ENCODE measurements at regions not wholly inside any gene's neighbourhood (a gene's known extent, or its start where the extent isn't known, plus 50 kb on each side); places are given as distances from the start of the nearest gene placed in this dataset.
"Not testable (repeated sequence)": the region's sequence is repeated elsewhere in the genome, so short reads cannot be mapped to it uniquely, and the experiment has no call there.

DNA sequence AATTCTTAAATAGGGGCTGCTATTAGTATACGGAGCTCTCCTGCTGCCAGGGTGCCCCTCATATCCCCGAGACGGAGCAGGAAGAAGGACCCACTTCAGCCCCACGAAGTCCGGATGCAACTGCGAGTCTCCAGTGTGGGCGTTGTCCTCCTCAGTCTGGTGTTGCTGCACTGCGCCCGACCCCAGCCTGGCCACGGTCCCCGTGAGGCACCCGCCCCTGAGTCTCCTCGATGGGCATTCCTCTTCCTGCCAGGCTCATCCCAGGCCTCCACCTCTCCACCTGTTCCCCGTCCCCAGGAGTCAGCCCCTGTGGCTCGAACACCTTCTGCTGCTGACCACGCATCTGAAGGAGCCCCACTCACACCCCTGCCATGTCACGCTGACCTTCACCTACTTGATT lies 68.1 kb upstream of the SFSWAP start:
- no peak for DNase-seq

DNA sequence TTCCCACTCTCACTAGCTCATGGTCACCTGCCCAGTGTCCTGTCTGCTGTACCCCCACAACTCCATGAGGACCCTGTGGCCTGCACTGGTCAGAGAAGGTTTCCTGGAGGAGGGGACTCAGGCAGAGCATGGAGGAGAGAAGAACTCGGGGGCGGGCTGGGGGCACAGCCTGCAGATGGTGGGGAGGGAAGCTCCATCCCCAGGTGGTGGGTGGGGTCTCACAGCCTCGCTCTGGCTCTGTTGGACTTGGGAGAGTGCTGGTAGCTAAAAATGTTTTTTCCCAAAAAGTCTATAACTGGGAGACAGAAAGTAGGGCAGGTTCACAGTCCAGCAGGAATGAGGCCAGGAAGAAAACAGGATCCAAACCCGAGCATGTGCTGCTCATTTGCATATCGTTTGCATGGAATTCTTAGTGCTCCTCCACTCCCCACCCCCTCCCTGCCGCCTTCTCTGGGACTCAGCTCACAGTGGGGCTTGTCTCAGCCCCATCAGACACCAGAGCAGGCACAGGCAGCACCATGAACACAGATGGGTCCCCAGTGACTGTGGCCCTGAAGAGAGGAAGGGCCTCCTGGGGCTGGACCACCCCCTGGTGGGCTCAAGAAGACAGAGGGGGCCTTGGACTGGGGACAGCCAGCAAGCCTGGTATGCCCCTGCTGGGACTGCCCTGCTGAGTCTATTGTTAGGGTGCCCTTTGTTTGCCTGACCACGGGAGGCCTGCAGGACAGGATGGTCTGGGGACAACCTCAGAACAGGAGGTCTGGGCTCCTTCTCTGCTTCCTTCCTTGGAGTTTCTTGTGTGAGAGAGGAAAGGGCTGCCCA lies 67.0 kb upstream of the SFSWAP start:
- DNase-seq: no peak

DNA sequence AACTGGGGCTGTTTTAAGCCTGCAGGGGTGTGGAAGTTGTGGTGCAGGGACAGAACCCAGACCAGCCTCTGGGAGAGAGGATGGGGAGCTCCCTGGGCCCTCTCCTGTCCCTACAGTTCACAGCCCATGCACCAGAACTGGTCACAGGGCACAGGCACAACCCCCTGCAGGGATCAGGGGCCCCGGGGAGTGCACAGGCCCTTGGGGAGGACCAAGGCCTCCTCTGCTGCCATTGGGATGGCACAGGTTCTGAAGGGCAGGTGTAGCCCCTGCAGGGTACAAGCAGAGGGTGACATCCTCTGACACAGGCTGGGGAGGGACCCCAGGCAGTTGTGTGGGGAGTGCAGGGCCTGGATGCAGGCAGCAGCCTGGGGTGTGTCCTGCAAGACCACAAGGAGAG lies 66.4 kb upstream of the SFSWAP start:
- DNase-seq: no peak

DNA sequence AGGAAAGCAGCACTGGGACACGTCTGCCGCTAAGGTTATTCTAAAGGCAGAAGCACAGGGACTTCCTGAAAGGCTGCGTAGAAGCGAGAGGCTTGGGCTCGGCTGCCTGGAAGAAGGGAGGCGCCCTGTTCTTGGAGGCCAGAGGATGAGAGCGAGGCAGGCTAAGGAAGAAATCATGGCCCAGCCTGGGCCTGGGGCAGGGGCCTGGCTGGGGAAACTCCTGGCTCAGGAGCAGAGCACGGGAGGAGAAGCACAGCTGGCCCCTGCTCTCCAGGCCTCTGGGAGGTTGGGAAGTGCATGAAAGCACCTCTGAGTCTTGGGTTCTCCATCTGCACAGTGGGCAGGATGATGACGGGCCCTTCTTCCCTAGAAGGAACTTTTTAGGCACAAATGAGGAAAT lies 66.0 kb upstream of the SFSWAP start:
- DNase-seq: not testable (repeated sequence)

DNA sequence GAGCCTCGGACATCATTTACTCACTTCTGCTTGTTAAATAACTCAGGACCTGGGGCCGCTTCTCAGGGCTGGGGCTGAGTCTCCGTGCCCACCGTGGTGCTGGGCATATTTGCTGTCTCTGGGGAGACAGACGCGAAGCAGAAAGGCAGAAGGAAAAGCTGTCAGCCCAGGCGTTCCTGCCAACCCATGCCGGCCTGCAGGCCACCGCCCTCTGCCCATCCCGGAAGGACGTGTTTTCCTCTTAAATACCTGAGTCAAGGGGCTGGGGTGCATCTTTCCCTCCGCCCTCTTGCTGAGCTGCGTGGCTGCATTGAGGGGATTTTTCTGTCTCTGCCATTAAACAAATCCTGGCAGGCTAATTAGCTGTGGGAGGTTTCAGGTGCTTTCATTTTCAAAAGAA lies 65.3 kb upstream of the SFSWAP start:
- not testable (repeated sequence) for DNase-seq

DNA sequence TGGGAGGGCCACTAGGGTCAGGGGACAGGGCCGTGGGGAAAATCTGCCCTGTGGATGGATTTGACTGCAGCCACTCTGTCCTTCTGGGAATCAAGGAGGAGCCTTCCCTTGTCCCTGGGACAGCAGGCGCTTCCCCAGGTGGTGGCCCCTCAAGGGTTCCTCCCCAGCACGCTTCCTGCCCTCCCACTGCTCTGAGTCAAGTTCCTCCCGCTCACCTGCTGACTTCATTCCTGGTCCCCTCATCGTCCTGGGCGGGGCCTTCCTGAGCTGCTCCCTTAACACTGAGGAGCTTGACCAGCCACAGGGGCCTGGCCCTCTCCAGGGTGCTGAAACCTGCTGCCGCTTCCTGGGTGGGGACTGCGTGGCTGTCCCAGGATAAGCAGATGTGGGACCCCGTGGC lies 64.4 kb upstream of the SFSWAP start:
- not testable (repeated sequence) for DNase-seq

DNA sequence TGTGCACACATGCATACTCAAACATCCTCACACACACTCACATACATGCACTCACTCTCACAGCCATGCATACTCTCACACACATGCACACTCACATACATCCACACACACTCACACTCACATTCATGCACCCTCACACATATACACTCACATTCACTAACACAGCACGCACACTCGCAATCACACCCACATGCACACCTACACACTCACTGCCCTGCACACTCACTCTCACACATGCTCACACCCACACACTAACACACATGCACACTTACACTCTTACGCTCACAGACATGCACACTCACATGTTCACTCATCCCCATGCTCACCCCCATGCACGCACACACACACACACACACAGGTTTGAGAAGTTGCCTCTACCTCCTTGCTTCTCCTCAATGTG lies 63.2 kb upstream of the SFSWAP start:
- DNase-seq: no peak

DNA sequence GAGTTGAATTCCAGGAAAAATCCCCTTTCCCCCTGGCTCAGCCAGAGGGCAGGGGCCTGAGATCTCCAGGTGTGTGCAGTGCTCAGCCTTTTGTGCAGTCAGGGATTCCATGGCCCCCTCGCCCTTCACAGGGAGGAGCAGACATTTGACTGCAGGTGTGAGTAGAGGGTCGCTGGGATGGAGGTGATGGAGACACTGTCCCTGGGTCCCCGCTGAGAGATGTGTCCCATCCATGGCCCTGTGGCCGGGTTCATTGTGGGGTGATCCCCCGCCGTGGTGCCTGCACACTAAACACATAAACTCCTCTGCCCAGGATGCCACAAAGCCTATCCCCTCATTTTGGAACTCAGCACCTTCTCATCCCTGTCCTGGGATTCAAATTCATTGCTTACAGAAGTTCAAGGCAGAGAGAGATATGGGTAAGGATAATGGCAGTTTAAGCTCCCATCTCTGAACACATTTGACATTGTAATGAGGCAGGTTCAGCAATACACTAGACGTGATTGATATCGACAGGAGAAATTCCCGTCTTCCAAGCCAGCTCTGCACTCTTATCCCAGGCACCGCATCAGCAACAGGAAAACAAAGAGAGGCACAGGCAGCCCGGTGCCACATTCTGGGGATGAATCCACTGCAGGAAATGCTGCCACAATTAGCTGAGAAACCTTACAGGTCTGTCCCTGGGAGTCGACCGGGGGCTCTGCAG lies 55.3 kb upstream of the SFSWAP start:
- DNase-seq: not testable (repeated sequence)

DNA sequence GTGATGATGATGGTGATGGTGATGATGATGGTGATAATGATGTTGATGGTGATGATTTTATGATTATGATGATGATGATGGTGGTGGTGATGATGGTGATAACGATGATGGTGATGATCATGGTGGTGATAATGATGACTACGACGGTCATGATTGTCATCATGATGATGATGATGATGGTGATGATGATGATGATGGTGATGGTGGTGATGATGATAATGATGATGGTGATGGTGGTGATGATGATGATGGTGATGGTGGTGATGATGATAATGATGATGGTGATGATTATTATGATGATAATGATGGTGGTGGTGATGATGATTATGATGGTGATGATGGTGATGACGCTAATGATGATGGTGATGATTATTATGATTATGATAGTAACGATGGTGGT lies 54.1 kb upstream of the SFSWAP start:
- DNase-seq: not testable (repeated sequence)

DNA sequence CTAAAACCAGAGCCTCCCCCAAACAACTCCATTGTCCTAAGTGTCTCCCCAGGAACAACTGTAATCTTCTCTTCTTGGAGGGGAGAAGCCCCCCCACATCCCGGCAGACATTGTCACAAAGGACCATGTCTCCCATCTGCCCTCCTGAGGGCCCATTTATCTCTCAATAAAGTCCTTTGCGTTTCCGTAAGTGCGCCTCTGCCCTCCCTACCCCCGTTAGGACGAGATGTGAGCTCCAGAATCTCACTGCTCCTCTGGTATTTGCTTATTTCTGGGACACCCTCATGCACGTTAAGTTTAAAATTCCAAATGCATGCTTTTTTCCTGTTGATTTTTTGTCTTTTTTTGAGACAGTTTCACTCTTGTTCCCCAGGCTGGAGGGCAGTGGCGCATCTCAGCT lies 52.3 kb upstream of the SFSWAP start:
- not testable (repeated sequence) for DNase-seq

DNA sequence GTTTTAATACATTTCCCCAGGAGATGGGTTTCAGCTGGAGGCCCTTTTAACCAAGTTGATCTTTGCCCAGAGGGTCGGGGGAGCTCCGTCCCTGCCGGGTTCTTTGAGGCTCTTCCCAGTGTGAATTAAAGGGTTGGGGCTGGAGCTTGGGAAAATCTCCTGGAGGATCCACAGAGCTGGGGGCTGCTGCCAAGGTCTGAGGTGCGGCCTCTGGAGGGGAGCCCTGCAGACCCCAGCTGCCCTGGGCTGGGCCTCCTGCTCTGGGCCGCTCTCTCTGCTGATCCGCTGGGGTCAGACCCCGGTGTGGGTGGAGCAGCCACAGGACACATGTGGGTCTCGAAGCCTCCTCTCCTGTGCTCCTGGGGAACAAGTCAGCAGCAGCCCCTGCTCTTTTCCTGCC lies 51.4 kb upstream of the SFSWAP start:
- not testable (repeated sequence) for DNase-seq

DNA sequence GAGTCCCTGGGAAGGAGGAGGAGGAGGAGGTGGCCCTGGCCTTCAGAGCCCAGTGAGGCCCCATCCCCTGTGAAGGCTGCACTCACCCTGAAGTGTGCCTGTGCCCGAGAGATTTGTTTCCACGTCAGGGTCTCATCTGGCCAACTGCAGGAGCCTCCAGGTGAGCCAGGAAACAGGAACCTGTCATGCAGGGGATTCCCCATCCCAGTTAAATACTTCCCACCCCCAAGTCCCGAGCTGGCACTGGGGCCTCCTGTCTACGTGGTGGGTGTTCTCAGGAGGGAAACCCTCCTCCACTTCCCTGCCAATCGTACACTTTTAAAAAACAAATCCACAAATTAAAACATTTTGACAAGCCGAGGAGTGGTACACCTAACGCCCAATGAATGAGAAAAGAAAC lies 50.9 kb upstream of the SFSWAP start:
- DNase-seq: not testable (repeated sequence)

DNA sequence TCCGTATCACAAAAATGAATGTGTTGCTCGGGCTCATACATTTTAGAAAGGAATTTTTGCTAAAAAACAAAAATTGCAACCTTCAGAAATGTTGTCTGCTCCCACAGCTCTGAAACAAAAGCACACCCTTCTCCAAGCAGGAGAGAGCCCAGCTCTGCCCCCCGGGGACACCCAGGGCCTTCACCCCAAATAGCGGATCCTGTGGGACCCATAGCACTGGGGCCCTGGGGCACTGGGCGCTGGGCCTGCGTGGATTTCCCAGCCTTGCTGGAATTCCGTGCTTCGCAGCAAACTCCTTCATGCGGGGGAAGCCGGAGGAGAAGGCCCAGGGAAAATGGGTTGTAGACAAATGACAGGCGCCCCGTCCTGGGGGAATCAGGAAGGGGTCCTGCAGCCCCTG lies 50.5 kb upstream of the SFSWAP start:
- not testable (repeated sequence) for DNase-seq

Data from hematopoietic multipotent progenitor cell treated with erythropoietin and hydrocortisone succinate and interleukin-3 and kit ligand, for 4 days (in vitro differentiated cells).